ENCODE measurements at regions not wholly inside any gene's neighbourhood (a gene's known extent, or its start where the extent isn't known, plus 50 kb on each side); places are given as distances from the start of the nearest gene placed in this dataset.

- Mint-ChIP-seq H3K36me3 (ENCODE audit: low read depth) (no peaks in the 10 kb centered on the region), H3K9me3 (ENCODE audit: insufficient read depth) (no peaks in the 10 kb centered on the region), H3K27me3 (ENCODE audit: low read depth) (peaks cover 7% of the 10 kb centered on the region), H3K4me1 (ENCODE audit: low read depth) (no peaks in the 10 kb centered on the region), H3K27ac (no peak overlapping the region), H3K4me3 (no peak overlapping the region)
- ATAC-seq (no peak), DNase-seq (no peak)
- CTCF ChIA-PET, result no interaction called here
- POLR2A ChIA-PET, result no interaction called here
These were observed 247.0 kb downstream of the PTBP2 start for GRCh38 chr1:96968541-96968940.

- POLR2A ChIA-PET, result no interaction called here
- ATAC-seq (no peak), DNase-seq (no peak)
- CTCF ChIA-PET, result interaction anchor here (0.6 kb wide), 1 partner anchor 556 kb away, joined by 4 read pairs; no protein-coding TSS in a partner anchor
- Mint-ChIP-seq H3K27ac (no peak overlapping the region), H3K4me1 (ENCODE audit: low read depth) (no peaks in the 10 kb centered on the region), H3K27me3 (ENCODE audit: low read depth) (peaks cover 7% of the 10 kb centered on the region), H3K9me3 (ENCODE audit: insufficient read depth) (no peaks in the 10 kb centered on the region), H3K36me3 (ENCODE audit: low read depth) (no peaks in the 10 kb centered on the region), H3K4me3 (no peak overlapping the region)
These were observed 247.4 kb downstream of the PTBP2 start for GRCh38 chr1:96968983-96969382.

GRCh38 chr1:96969656-96970163 lies 248.1 kb downstream of the PTBP2 start:
- CTCF ChIA-PET, result interaction anchor here (0.6 kb wide), 1 partner anchor 556 kb away, joined by 4 read pairs; no protein-coding TSS in a partner anchor
- Mint-ChIP-seq H3K4me1 (ENCODE audit: low read depth) (no peaks in the 10 kb centered on the region), H3K27ac (no peak overlapping the region), H3K36me3 (ENCODE audit: low read depth) (no peaks in the 10 kb centered on the region), H3K27me3 (ENCODE audit: low read depth) (peaks cover 8% of the 10 kb centered on the region), H3K4me3 (no peak overlapping the region), H3K9me3 (ENCODE audit: insufficient read depth) (no peaks in the 10 kb centered on the region)
- POLR2A ChIA-PET, result no interaction called here
- DNase-seq, result no peak
- ATAC-seq, result no peak

GRCh38 chr1:96971439-96971838 lies 249.9 kb downstream of the PTBP2 start:
- no peaks in the 10 kb centered on the region for H3K9me3 Mint-ChIP-seq (ENCODE audit: insufficient read depth)
- POLR2A ChIA-PET, result no interaction called here
- DNase-seq, result no peak

GRCh38 chr1:96971849-96972602 lies 250.4 kb downstream of the PTBP2 start:
- DNase-seq (no peak), ATAC-seq (no peak)
- peaks cover 7% of the 10 kb centered on the region for H3K27me3 Mint-ChIP-seq (ENCODE audit: low read depth)
- POLR2A ChIA-PET, result no interaction called here
- H3K27ac Mint-ChIP-seq, result no peak overlapping the region
- no peak overlapping the region for H3K4me3 Mint-ChIP-seq
- H3K9me3 Mint-ChIP-seq (ENCODE audit: insufficient read depth), result no peaks in the 10 kb centered on the region
- no peaks in the 10 kb centered on the region for H3K4me1 Mint-ChIP-seq (ENCODE audit: low read depth)
- H3K36me3 Mint-ChIP-seq (ENCODE audit: low read depth), result no peaks in the 10 kb centered on the region
- CTCF ChIA-PET, result no interaction called here

More at GRCh38 chr1:96971439-96971838, 249.9 kb downstream of the PTBP2 start:
- Mint-ChIP-seq H3K36me3 (ENCODE audit: low read depth) (no peaks in the 10 kb centered on the region), H3K4me1 (ENCODE audit: low read depth) (no peaks in the 10 kb centered on the region), H3K27ac (no peak overlapping the region), H3K4me3 (no peak overlapping the region), H3K27me3 (ENCODE audit: low read depth) (peaks cover 7% of the 10 kb centered on the region)
- no peak for ATAC-seq
- CTCF ChIA-PET, result no interaction called here

GRCh38 chr1:96973605-96974004 lies 252.0 kb downstream of the PTBP2 start:
- Mint-ChIP-seq H3K9me3 (ENCODE audit: insufficient read depth) (no peaks in the 10 kb centered on the region), H3K27me3 (ENCODE audit: low read depth) (peaks cover 3% of the 10 kb centered on the region), H3K27ac (no peak overlapping the region), H3K4me1 (ENCODE audit: low read depth) (no peaks in the 10 kb centered on the region), H3K4me3 (no peak overlapping the region), H3K36me3 (ENCODE audit: low read depth) (no peaks in the 10 kb centered on the region)
- ChIA-PET CTCF (no interaction called here), POLR2A (no interaction called here)
- no peak for ATAC-seq
- DNase-seq, result no peak

GRCh38 chr1:96978444-96978843 lies 256.9 kb downstream of the PTBP2 start:
- DNase-seq (no peak), ATAC-seq (no peak)
- no peaks in the 10 kb centered on the region for H3K9me3 Mint-ChIP-seq (ENCODE audit: insufficient read depth)
- no peaks in the 10 kb centered on the region for H3K36me3 Mint-ChIP-seq (ENCODE audit: low read depth)
- CTCF ChIA-PET, result interaction anchor here (0.5 kb wide), 1 partner anchor 237 kb away, joined by 3 read pairs; no protein-coding TSS in a partner anchor
- H3K4me1 Mint-ChIP-seq (ENCODE audit: low read depth), result no peaks in the 10 kb centered on the region
- H3K4me3 Mint-ChIP-seq, result no peak overlapping the region
- H3K27me3 Mint-ChIP-seq (ENCODE audit: low read depth), result peaks cover 4% of the 10 kb centered on the region
- POLR2A ChIA-PET, result no interaction called here
- H3K27ac Mint-ChIP-seq, result no peak overlapping the region

GRCh38 chr1:96978901-96979300 lies 257.3 kb downstream of the PTBP2 start:
- Mint-ChIP-seq H3K27ac (no peak overlapping the region), H3K36me3 (ENCODE audit: low read depth) (no peaks in the 10 kb centered on the region), H3K4me3 (no peak overlapping the region), H3K9me3 (ENCODE audit: insufficient read depth) (no peaks in the 10 kb centered on the region), H3K27me3 (ENCODE audit: low read depth) (peaks cover 4% of the 10 kb centered on the region), H3K4me1 (ENCODE audit: low read depth) (no peaks in the 10 kb centered on the region)
- POLR2A ChIA-PET, result no interaction called here
- no peak for ATAC-seq
- CTCF ChIA-PET, result no interaction called here
- DNase-seq, result no peak

GRCh38 chr1:96979304-96980268 lies 258.0 kb downstream of the PTBP2 start:
- H3K9me3 Mint-ChIP-seq (ENCODE audit: insufficient read depth), result no peaks in the 10 kb centered on the region
- H3K4me1 Mint-ChIP-seq (ENCODE audit: low read depth), result no peaks in the 10 kb centered on the region
- DNase-seq, result no peak
- ChIA-PET CTCF (no interaction called here), POLR2A (no interaction called here)
- peaks cover 2% of the 10 kb centered on the region for H3K27me3 Mint-ChIP-seq (ENCODE audit: low read depth)
- no peak overlapping the region for H3K4me3 Mint-ChIP-seq
- H3K27ac Mint-ChIP-seq, result no peak overlapping the region
- ATAC-seq, result no peak
- no peaks in the 10 kb centered on the region for H3K36me3 Mint-ChIP-seq (ENCODE audit: low read depth)

- H3K9me3 Mint-ChIP-seq (ENCODE audit: insufficient read depth), result no peaks in the 10 kb centered on the region
- DNase-seq (no peak), ATAC-seq (no peak)
- H3K4me3 Mint-ChIP-seq, result no peak overlapping the region
- no peaks in the 10 kb centered on the region for H3K4me1 Mint-ChIP-seq (ENCODE audit: low read depth)
- peaks cover 2% of the 10 kb centered on the region for H3K27me3 Mint-ChIP-seq (ENCODE audit: low read depth)
- H3K36me3 Mint-ChIP-seq (ENCODE audit: low read depth), result no peaks in the 10 kb centered on the region
- H3K27ac Mint-ChIP-seq, result no peak overlapping the region
- CTCF ChIA-PET, result no interaction called here
- POLR2A ChIA-PET, result no interaction called here
These were observed 258.9 kb downstream of the PTBP2 start for GRCh38 chr1:96980448-96980847.

GRCh38 chr1:96981181-96981580 lies 259.6 kb downstream of the PTBP2 start:
- Mint-ChIP-seq H3K27me3 (ENCODE audit: low read depth) (peaks cover 2% of the 10 kb centered on the region), H3K9me3 (ENCODE audit: insufficient read depth) (no peaks in the 10 kb centered on the region), H3K4me3 (no peak overlapping the region), H3K36me3 (ENCODE audit: low read depth) (no peaks in the 10 kb centered on the region), H3K27ac (no peak overlapping the region), H3K4me1 (ENCODE audit: low read depth) (no peaks in the 10 kb centered on the region)
- POLR2A ChIA-PET, result no interaction called here
- CTCF ChIA-PET, result no interaction called here
- DNase-seq (no peak), ATAC-seq (no peak)

GRCh38 chr1:96982118-96982517 lies 260.5 kb downstream of the PTBP2 start:
- no peaks in the 10 kb centered on the region for H3K9me3 Mint-ChIP-seq (ENCODE audit: insufficient read depth)
- H3K27ac Mint-ChIP-seq, result no peak overlapping the region
- H3K4me1 Mint-ChIP-seq (ENCODE audit: low read depth), result no peaks in the 10 kb centered on the region
- no peak for ATAC-seq
- no peak overlapping the region for H3K4me3 Mint-ChIP-seq
- CTCF ChIA-PET, result interaction anchor here (0.6 kb wide), 1 partner anchor 1214 kb away, joined by 3 read pairs; no protein-coding TSS in a partner anchor
- H3K36me3 Mint-ChIP-seq (ENCODE audit: low read depth), result no peaks in the 10 kb centered on the region
- POLR2A ChIA-PET, result no interaction called here
- H3K27me3 Mint-ChIP-seq (ENCODE audit: low read depth), result peaks cover 2% of the 10 kb centered on the region
- DNase-seq, result no peak
